Type B pancreatic cell (in vitro differentiated cells): ENCODE measurements at regions not wholly inside any gene's neighbourhood (a gene's known extent, or its start where the extent isn't known, plus 50 kb on each side); places are given as distances from the start of the nearest gene placed in this dataset.
"Not testable (repeated sequence)": the region's sequence is repeated elsewhere in the genome, so short reads cannot be mapped to it uniquely, and the experiment has no call there.

Experiments used
- DNase-seq: peaks from one replicate; pipeline ENCODE4 v3.0.0; 2021; ENCODE audit warnings: mixed read lengths; ENCODE audit not compliant: unreplicated experiment; ENCODE audit errors: extremely low spot score
- H3K27ac Mint-ChIP-seq: 2 replicates; pipeline ENCODE4 v1.8.0; 2021; ENCODE audit warnings: mild to moderate bottlenecking, mixed read lengths
- H3K27me3 Mint-ChIP-seq: 2 replicates; pipeline ENCODE4 v1.8.0; 2021; ENCODE audit warnings: mixed read lengths
- H3K36me3 Mint-ChIP-seq: 2 replicates; pipeline ENCODE4 v1.8.0; 2021; ENCODE audit warnings: mixed read lengths
- H3K4me1 Mint-ChIP-seq: one replicate; pipeline ENCODE4 v1.8.0; 2021; ENCODE audit warnings: mixed read lengths; ENCODE audit not compliant: unreplicated experiment
- H3K4me3 Mint-ChIP-seq: 2 replicates; pipeline ENCODE4 v1.8.0; 2021; ENCODE audit warnings: mild to moderate bottlenecking, mixed read lengths
- H3K9me3 Mint-ChIP-seq: 2 replicates; pipeline ENCODE4 v1.8.0; 2021; ENCODE audit warnings: mixed read lengths
- CTCF ChIP-seq: fragments of 200-600 bp; sonication (generic); conservative IDR thresholded peaks from 2 replicates; pipeline ENCODE4 v1.5.0; 2021; ENCODE audit warnings: antibody characterized with exemption, mild to moderate bottlenecking

GRCh38 chr11:67745181-67745726 lies 70.8 kb upstream of the ALDH3B2 start:
- H3K27me3 Mint-ChIP-seq = peaks cover 2% of the 10 kb centered on the region
- DNase-seq = no peak
- no peaks in the 10 kb centered on the region for H3K4me1 Mint-ChIP-seq
- no peak for TF ChIP-seq CTCF
- H3K9me3 Mint-ChIP-seq = no peaks in the 10 kb centered on the region
- H3K36me3 Mint-ChIP-seq = no peaks in the 10 kb centered on the region
- H3K27ac Mint-ChIP-seq = no peak overlapping the region
- H3K4me3 Mint-ChIP-seq = no peak overlapping the region

GRCh38 chr11:67744231-67744630 lies 69.8 kb upstream of the ALDH3B2 start:
- not testable (repeated sequence) for H3K36me3 Mint-ChIP-seq, H3K9me3 Mint-ChIP-seq, H3K27ac Mint-ChIP-seq, H3K4me3 Mint-ChIP-seq, H3K27me3 Mint-ChIP-seq, DNase-seq, H3K4me1 Mint-ChIP-seq

- H3K27me3 Mint-ChIP-seq, H3K4me1 Mint-ChIP-seq, H3K27ac Mint-ChIP-seq, H3K4me3 Mint-ChIP-seq, H3K9me3 Mint-ChIP-seq, H3K36me3 Mint-ChIP-seq, DNase-seq: not testable (repeated sequence)
Observed at GRCh38 chr11:67738231-67738630, 63.8 kb upstream of the ALDH3B2 start.

GRCh38 chr11:67737562-67738080 lies 63.2 kb upstream of the ALDH3B2 start:
- H3K27me3 Mint-ChIP-seq, H3K36me3 Mint-ChIP-seq, DNase-seq, H3K9me3 Mint-ChIP-seq, H3K4me1 Mint-ChIP-seq: not testable (repeated sequence)
- peak overlapping the region; percentile 64 for H3K4me3 Mint-ChIP-seq
- H3K27ac Mint-ChIP-seq = peak overlapping the region; percentile 87

- H3K27me3 Mint-ChIP-seq = no peaks in the 10 kb centered on the region
- TF ChIP-seq CTCF = peak; percentile 56
- H3K4me1 Mint-ChIP-seq = peaks cover 30% of the 10 kb centered on the region
- no peak overlapping the region for H3K4me3 Mint-ChIP-seq
- no peak for DNase-seq
- no peak overlapping the region for H3K27ac Mint-ChIP-seq
- peaks cover 8% of the 10 kb centered on the region for H3K9me3 Mint-ChIP-seq
- H3K36me3 Mint-ChIP-seq = no peaks in the 10 kb centered on the region
Observed at GRCh38 chr11:67732045-67732787, 57.8 kb upstream of the ALDH3B2 start.

GRCh38 chr11:67731583-67731982 lies 57.2 kb upstream of the ALDH3B2 start:
- TF ChIP-seq CTCF = no peak
- no peak for DNase-seq
- H3K27ac Mint-ChIP-seq = no peak overlapping the region
- peaks cover 30% of the 10 kb centered on the region for H3K4me1 Mint-ChIP-seq
- H3K9me3 Mint-ChIP-seq = peaks cover 8% of the 10 kb centered on the region
- H3K36me3 Mint-ChIP-seq = no peaks in the 10 kb centered on the region
- no peaks in the 10 kb centered on the region for H3K27me3 Mint-ChIP-seq
- H3K4me3 Mint-ChIP-seq = peak overlapping the region; percentile 48

- not testable (repeated sequence) for DNase-seq, H3K27me3 Mint-ChIP-seq, H3K36me3 Mint-ChIP-seq, H3K4me3 Mint-ChIP-seq, H3K9me3 Mint-ChIP-seq
- Mint-ChIP-seq H3K27ac (peak overlapping the region; percentile 67), H3K4me1 (peaks cover 30% of the 10 kb centered on the region)
Observed at GRCh38 chr11:67728163-67728571, 53.7 kb upstream of the ALDH3B2 start.

GRCh38 chr11:67727066-67728040 lies 52.9 kb upstream of the ALDH3B2 start:
- H3K36me3 Mint-ChIP-seq, DNase-seq, H3K9me3 Mint-ChIP-seq, H3K27me3 Mint-ChIP-seq, H3K4me3 Mint-ChIP-seq: not testable (repeated sequence)
- peak overlapping the region; percentile 67 for H3K27ac Mint-ChIP-seq
- H3K4me1 Mint-ChIP-seq = peaks cover 30% of the 10 kb centered on the region
